Peyer's patch (tissue), 4 donors: ENCODE measurements at regions not wholly inside any gene's neighbourhood (a gene's known extent, or its start where the extent isn't known, plus 50 kb on each side); places are given as distances from the start of the nearest gene placed in this dataset.

Experiments used
- CTCF ChIP-seq, 6 experiments: fragments of 450-650 bp in 4 of 6; fragments of 200-600 bp in 2 of 6; sonication (generic) in 1 of 6; IDR thresholded peaks; one replicate each; pipeline ENCODE4 v1.5.1; 2017 to 2019; ENCODE audit warnings: antibody characterized with exemption in 6 of 6, mild to moderate bottlenecking in 3 of 6, moderate library complexity in 1 of 6
- POLR2A ChIP-seq, 2 donors: fragments of 450-650 bp; IDR thresholded peaks; one replicate each; pipeline ENCODE4 v1.5.1; 2017; ENCODE audit warnings: antibody characterized with exemption in 2 of 2, mild to moderate bottlenecking in 2 of 2, moderate library complexity in 2 of 2

- TF ChIP-seq CTCF (IDR thresholded peaks at IDR 0.05) (peak; percentile 32 to 83 (median 70)), POLR2A (IDR thresholded peaks at IDR 0.05) (no peak)
Measured at GRCh38 chr4:155442267-155443105, 65.7 kb upstream of the MAP9 start.
